ENCODE measurements at regions not wholly inside any gene's neighbourhood (a gene's known extent, or its start where the extent isn't known, plus 50 kb on each side); places are given as distances from the start of the nearest gene placed in this dataset.

GRCh38 chr7:11221984-11222383 lies 248.3 kb downstream of the PHF14 start:
- DNase-seq (no peak), ATAC-seq (peak; percentile 32)
- H3K4me3 ChIP-seq = no peak overlapping the region
- no peak overlapping the region for H3K27ac ChIP-seq
- H3K36me3 ChIP-seq = no peaks in the 10 kb centered on the region
- intact Hi-C loops (cut with DNase I) = no loop called here
- H3K9me3 ChIP-seq = no peaks in the 10 kb centered on the region
- H3K27me3 ChIP-seq = no peaks in the 10 kb centered on the region
- TF ChIP-seq CTCF (IDR thresholded peaks at IDR 0.05) = no peak
- peaks cover 0 to 10% of the 10 kb centered on the region in 2 donors for H3K4me1 ChIP-seq

- H3K4me1 ChIP-seq = peaks cover 0 to 10% of the 10 kb centered on the region in 2 donors
- no peaks in the 10 kb centered on the region for H3K27me3 ChIP-seq
- ATAC-seq = no peak
- no peak overlapping the region for H3K27ac ChIP-seq
- H3K4me3 ChIP-seq = no peak overlapping the region
- H3K9me3 ChIP-seq = no peaks in the 10 kb centered on the region
- DNase-seq = no peak
- no peak for TF ChIP-seq CTCF (IDR thresholded peaks at IDR 0.05)
- intact Hi-C loops (cut with DNase I) = no loop called here
- H3K36me3 ChIP-seq = no peaks in the 10 kb centered on the region
Observed at GRCh38 chr7:11224535-11224934, 250.9 kb downstream of the PHF14 start.

GRCh38 chr7:11228515-11228914 lies 254.8 kb downstream of the PHF14 start:
- ATAC-seq = no peak
- Histone ChIP-seq H3K36me3 (no peaks in the 10 kb centered on the region), H3K4me1 (no peaks in the 10 kb centered on the region), H3K27me3 (no peaks in the 10 kb centered on the region), H3K27ac (no peak overlapping the region), H3K4me3 (no peak overlapping the region), H3K9me3 (no peaks in the 10 kb centered on the region)
- TF ChIP-seq CTCF (IDR thresholded peaks at IDR 0.05) = no peak
- DNase-seq = peak in 2 of 4 donors; percentile 27 to 50
- intact Hi-C loops (cut with DNase I) = no loop called here

- Histone ChIP-seq H3K9me3 (no peaks in the 10 kb centered on the region), H3K4me1 (no peaks in the 10 kb centered on the region), H3K27me3 (no peaks in the 10 kb centered on the region), H3K27ac (no peak overlapping the region), H3K4me3 (no peak overlapping the region), H3K36me3 (no peaks in the 10 kb centered on the region)
- intact Hi-C loops (cut with DNase I) = no loop called here
- TF ChIP-seq CTCF (IDR thresholded peaks at IDR 0.05) = no peak
- ATAC-seq = no peak
- DNase-seq = no peak
Observed at GRCh38 chr7:11231190-11231589, 257.5 kb downstream of the PHF14 start.

GRCh38 chr7:11232462-11232861 lies 258.8 kb downstream of the PHF14 start:
- no peak overlapping the region for H3K27ac ChIP-seq
- no peaks in the 10 kb centered on the region for H3K4me1 ChIP-seq
- DNase-seq (no peak), ATAC-seq (no peak)
- no peaks in the 10 kb centered on the region for H3K36me3 ChIP-seq
- H3K27me3 ChIP-seq = no peaks in the 10 kb centered on the region
- intact Hi-C loops (cut with DNase I) = no loop called here
- no peak overlapping the region for H3K4me3 ChIP-seq
- no peak for TF ChIP-seq CTCF (IDR thresholded peaks at IDR 0.05)
- no peaks in the 10 kb centered on the region for H3K9me3 ChIP-seq

Measured in left lung (tissue), 4 donors.